GM23248 (cell line): ENCODE measurements at regions not wholly inside any gene's neighbourhood (a gene's known extent, or its start where the extent isn't known, plus 50 kb on each side); places are given as distances from the start of the nearest gene placed in this dataset.

Experiments used
- DNase-seq: peaks from one replicate; pipeline ENCODE4 v3.0.0-alpha.2; 2015
- H2AFZ ChIP-seq: fragments of 200-600 bp; sonication (generic); 2 replicates; pipeline ENCODE4 v1.6.1; 2016; ENCODE audit warnings: antibody characterized with exemption
- H3F3A ChIP-seq: fragments of 200-600 bp; sonication (generic); 2 replicates; pipeline ENCODE4 v1.6.1; 2016; ENCODE audit warnings: mild to moderate bottlenecking, antibody characterized with exemption, mixed run types; ENCODE audit not compliant: insufficient read depth
- H3K27ac ChIP-seq: fragments of 200-600 bp; sonication (generic); 2 replicates; pipeline ENCODE4 v1.5.1; 2016; ENCODE audit warnings: mild to moderate bottlenecking
- H3K27me3 ChIP-seq: fragments of 200-600 bp; sonication (generic); replicated peaks from 2 replicates; pipeline ENCODE4 v1.6.1; 2016; ENCODE audit warnings: mild to moderate bottlenecking; ENCODE audit not compliant: insufficient read depth
- H3K36me3 ChIP-seq: fragments of 200-600 bp; sonication (generic); 2 replicates; pipeline ENCODE4 v1.6.1; 2016; ENCODE audit warnings: low read depth, mild to moderate bottlenecking
- H3K4me1 ChIP-seq: fragments of 200-600 bp; sonication (generic); 2 replicates; pipeline ENCODE4 v1.6.1; 2016; ENCODE audit warnings: mild to moderate bottlenecking; ENCODE audit not compliant: insufficient read depth
- H3K4me2 ChIP-seq: fragments of 200-600 bp; sonication (generic); one replicate; pipeline ENCODE4 v1.6.1; 2016; ENCODE audit warnings: mild to moderate bottlenecking; ENCODE audit not compliant: unreplicated experiment
- H3K4me3 ChIP-seq: fragments of 200-600 bp; sonication (generic); 2 replicates; pipeline ENCODE4 v1.5.1; 2016; ENCODE audit warnings: mild to moderate bottlenecking
- H3K79me2 ChIP-seq: fragments of 200-600 bp; sonication (generic); 2 replicates; pipeline ENCODE4 v1.6.1; 2016; ENCODE audit warnings: mild to moderate bottlenecking; ENCODE audit not compliant: insufficient read depth
- H3K9ac ChIP-seq: fragments of 200-600 bp; sonication (generic); 2 replicates; pipeline ENCODE4 v1.6.1; 2016; ENCODE audit warnings: mild to moderate bottlenecking
- H3K9me2 ChIP-seq: fragments of 200-600 bp; sonication (generic); 2 replicates; pipeline ENCODE4 v1.6.1; 2016; ENCODE audit warnings: mixed run types, mild to moderate bottlenecking, moderate library complexity; ENCODE audit not compliant: insufficient read depth
- H3K9me3 ChIP-seq: fragments of 200-600 bp; sonication (generic); one replicate; pipeline ENCODE4 v1.6.1; 2017; ENCODE audit warnings: low read depth
- H4K20me1 ChIP-seq: fragments of 200-600 bp; sonication (generic); 2 replicates; pipeline ENCODE4 v1.6.0; 2016; ENCODE audit not compliant: insufficient read depth
- EZH2 ChIP-seq: fragments of 200-600 bp; sonication (generic); IDR thresholded peaks from 2 replicates; pipeline ENCODE4 v1.6.1; 2018; ENCODE audit warnings: antibody characterized with exemption, mild to moderate bottlenecking; ENCODE audit not compliant: insufficient read depth, poor library complexity, severe bottlenecking
- EZH2phosphoT487 ChIP-seq: fragments of 200-600 bp; sonication (generic); IDR thresholded peaks from 2 replicates; pipeline ENCODE4 v1.6.1; 2018; ENCODE audit warnings: antibody characterized with exemption, moderate library complexity, mild to moderate bottlenecking, low read depth; ENCODE audit not compliant: insufficient read depth
- WGBS, 2 experiments: methylation state at CpG; one replicate each; pipeline ENCODE4 v1.1.6; 2015 to 2017; ENCODE audit warnings: low lambda C conversion rate in 2 of 2, low coverage in 1 of 2; ENCODE audit errors: missing lambda C conversion rate in 2 of 2; 5-methylcytosine and 5-hydroxymethylcytosine counted together
- in situ Hi-C: fragments of 300-500 bp; cut with MboI; formaldehyde crosslinking; loops from 2 replicates; pipeline ENCODE4 v1.15.0; 2020

DNA sequence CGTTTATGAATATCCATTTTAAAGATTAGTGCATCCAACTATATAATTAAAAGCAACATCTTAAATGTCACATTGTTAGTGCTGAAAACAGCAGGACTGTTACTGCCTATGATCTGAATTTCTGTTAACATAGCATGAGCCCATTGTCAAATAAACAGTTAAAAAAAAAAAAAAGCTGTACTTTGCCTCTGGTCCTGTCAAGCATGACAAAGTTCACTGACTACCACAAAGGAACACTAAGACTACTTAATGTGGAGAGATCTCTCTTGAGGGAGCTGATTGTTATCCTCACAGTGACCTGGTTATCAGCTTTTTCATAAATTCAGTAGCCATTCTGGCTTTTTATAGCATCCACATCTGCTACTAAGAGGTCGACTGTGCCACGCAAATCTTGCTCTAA is 228.1 kb downstream of the TMEM200A start:
- H3K9me2 ChIP-seq: no peaks in the 10 kb centered on the region
- no peak overlapping the region for H3K27ac ChIP-seq
- no peaks in the 10 kb centered on the region for H3K79me2 ChIP-seq
- no peaks in the 10 kb centered on the region for H3K27me3 ChIP-seq
- H3K4me1 ChIP-seq: peaks cover 15% of the 10 kb centered on the region
- DNase-seq: no peak
- no peak overlapping the region for H2AFZ ChIP-seq
- H3K4me2 ChIP-seq: no peak overlapping the region
- no peak overlapping the region for H3K4me3 ChIP-seq
- in situ Hi-C loops: no loop called here
- no peaks in the 10 kb centered on the region for H3K9me3 ChIP-seq
- no peaks in the 10 kb centered on the region for H3K36me3 ChIP-seq
- no peaks in the 10 kb centered on the region for H4K20me1 ChIP-seq
- TF ChIP-seq EZH2: no peak
- TF ChIP-seq EZH2phosphoT487: no peak
- H3K9ac ChIP-seq: no peak overlapping the region
- H3F3A ChIP-seq: no peaks in the 10 kb centered on the region
- WGBS, 2 experiments: 89 to 92% methylated on average over 3 of the region's 3 CpGs

DNA sequence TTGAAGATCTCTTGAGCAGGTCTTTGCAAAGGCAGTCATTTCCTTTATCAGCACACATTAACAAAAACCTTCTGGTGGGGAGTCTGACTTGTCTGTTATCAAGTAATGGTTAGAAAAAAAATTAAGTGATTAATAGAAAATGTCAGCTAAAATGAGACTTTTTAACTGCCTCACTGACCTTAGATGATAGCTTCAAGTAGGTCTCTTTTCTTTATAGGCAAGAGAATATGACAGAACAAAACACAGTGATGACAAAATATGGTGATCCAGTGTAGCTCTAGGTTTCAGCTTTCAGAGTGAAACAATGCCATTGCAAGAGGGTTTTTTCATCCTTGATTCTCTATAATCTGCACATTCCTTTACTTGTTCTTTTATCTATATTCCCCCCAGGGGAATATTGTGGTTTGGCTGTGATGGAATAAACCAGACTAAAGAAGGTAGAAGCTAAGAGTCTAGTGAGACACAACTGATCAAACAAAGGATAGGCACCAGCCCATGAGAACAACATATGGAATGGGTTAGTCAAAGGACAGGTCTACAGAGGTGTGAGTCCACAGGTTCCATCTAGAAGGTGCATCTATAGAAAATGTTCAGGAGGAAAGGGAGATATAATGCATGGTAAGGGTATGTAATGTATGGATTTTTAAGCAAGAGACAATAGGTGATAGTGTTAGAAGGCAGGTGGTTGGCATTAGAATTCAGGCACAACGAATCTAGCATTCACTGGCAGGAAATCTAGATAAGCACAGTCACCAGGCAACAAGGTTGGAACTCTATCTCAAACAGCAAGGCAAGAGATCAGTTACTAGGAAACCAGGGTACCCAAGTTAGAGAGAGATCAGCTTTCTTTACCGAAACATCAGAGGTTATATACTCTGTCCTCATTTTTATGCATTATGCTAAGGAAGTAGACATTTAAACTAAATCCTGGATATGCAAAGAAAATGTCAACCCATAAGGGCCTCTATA is 228.9 kb upstream of the SMLR1 start:
- 87 to 88% methylated on average over 2 of the region's 2 CpGs for WGBS, 2 experiments
- in situ Hi-C loops: no loop called here
- Histone ChIP-seq H4K20me1 (no peaks in the 10 kb centered on the region), H3K27ac (no peak overlapping the region), H3K27me3 (no peaks in the 10 kb centered on the region), H2AFZ (no peak overlapping the region), H3K4me1 (peaks cover 39% of the 10 kb centered on the region), H3K36me3 (no peaks in the 10 kb centered on the region), H3K9ac (no peak overlapping the region), H3K9me2 (no peaks in the 10 kb centered on the region), H3K4me3 (no peak overlapping the region), H3F3A (peaks cover 24% of the 10 kb centered on the region), H3K4me2 (no peak overlapping the region), H3K9me3 (no peaks in the 10 kb centered on the region), H3K79me2 (no peaks in the 10 kb centered on the region)
- no peak for DNase-seq
- TF ChIP-seq EZH2phosphoT487: no peak

DNA sequence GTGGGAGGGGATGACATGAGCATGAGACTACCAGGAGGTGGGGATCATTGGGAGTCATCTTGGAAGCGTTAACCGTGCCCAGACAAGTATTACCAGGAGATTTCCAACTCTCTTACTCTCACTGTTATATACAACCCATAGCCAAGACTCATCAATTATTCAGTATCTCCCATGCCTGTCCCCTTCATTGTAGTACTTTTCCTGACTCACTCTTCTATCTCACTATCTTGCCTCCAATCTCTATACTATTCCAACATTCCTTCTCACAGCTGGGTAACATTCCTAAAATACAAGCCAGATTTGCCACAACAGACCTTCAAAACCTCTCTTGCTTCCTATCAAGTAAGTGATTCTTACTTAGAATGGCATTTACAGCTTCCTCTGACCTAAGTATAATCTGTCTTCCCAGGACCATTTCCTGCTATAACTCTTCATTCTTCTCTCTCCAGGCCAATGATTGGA is 226.3 kb upstream of the SMLR1 start:
- Histone ChIP-seq H3F3A (peaks cover 24% of the 10 kb centered on the region), H2AFZ (no peak overlapping the region), H3K27ac (peak overlapping the region; percentile 61), H3K4me1 (peaks cover 49% of the 10 kb centered on the region), H3K9me3 (no peaks in the 10 kb centered on the region), H3K4me3 (no peak overlapping the region), H4K20me1 (no peaks in the 10 kb centered on the region), H3K79me2 (no peaks in the 10 kb centered on the region), H3K36me3 (no peaks in the 10 kb centered on the region), H3K27me3 (no peaks in the 10 kb centered on the region), H3K9me2 (no peaks in the 10 kb centered on the region), H3K9ac (no peak overlapping the region), H3K4me2 (peak overlapping the region; percentile 61)
- 0 to 2% methylated on average over 2 of the region's 2 CpGs for WGBS, 2 experiments
- TF ChIP-seq EZH2phosphoT487 (no peak), EZH2 (no peak)
- in situ Hi-C loops: no loop called here
- DNase-seq: peak; percentile 65

DNA sequence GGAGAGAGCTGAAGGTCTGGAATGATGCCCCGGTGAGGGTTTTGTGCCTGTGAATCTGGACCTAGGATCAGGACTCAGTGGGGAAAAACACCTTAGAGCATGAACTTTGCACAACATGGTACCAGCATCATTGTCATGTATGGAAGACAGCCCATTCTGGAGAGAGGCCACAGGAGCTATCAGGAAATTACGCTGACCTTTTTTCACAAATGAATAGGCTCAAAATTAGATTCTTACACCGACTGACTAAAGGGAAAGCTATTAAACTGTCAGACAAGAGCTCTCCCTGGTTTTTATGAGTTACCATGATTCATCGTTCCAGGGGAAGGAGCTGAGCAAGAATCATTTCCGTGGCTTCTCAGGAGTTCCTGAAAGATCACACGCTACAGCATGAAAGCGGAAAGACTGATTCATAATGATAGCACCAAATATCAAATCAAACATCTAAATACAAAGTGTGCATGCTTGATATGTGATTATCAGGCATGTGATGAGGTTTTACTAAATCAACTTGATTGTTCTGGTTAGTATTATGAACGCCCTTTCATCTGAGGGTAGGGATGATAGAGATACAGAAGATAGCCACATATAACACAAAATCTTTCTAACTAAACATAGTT is 224.9 kb upstream of the SMLR1 start:
- Histone ChIP-seq H3K9ac (no peak overlapping the region), H3K9me2 (no peaks in the 10 kb centered on the region), H4K20me1 (no peaks in the 10 kb centered on the region), H3K27me3 (no peaks in the 10 kb centered on the region), H3K4me2 (peak overlapping the region; percentile 61), H3K36me3 (no peaks in the 10 kb centered on the region), H2AFZ (no peak overlapping the region), H3K27ac (peak overlapping the region; percentile 61), H3K79me2 (no peaks in the 10 kb centered on the region), H3K4me1 (peaks cover 49% of the 10 kb centered on the region), H3K9me3 (no peaks in the 10 kb centered on the region), H3F3A (peaks cover 24% of the 10 kb centered on the region), H3K4me3 (no peak overlapping the region)
- TF ChIP-seq EZH2 (no peak), EZH2phosphoT487 (no peak)
- in situ Hi-C loops: no loop called here
- peak; percentile 98 for DNase-seq
- 11 to 13% methylated on average over 8 of the region's 8 CpGs for WGBS, 2 experiments
